GM12878 (cell line): ENCODE measurements at regions not wholly inside any gene's neighbourhood (a gene's known extent, or its start where the extent isn't known, plus 50 kb on each side); places are given as distances from the start of the nearest gene placed in this dataset.

Experiments used
- ATAC-seq: fragments of 200-7000 bp; cut with Tn5 transposase; 3 replicates; pipeline ENCODE4 v1.9.1; 2020; ENCODE audit warnings: mild to moderate bottlenecking, moderate library complexity
- BruUV-seq: library from RNA; stranded (reverse); fragments of 400-500 nt; replicated peaks from 2 replicates; lab custom pipeline; 2021; lab: Mats Ljungman, UMichigan
- CTCF ChIA-PET: fragments of 300-600 bp; sonication (Branson Sonifier 250); formaldehyde crosslinking; extraction: SDS; loops from one replicate; lab custom pipeline; 2021; ENCODE audit warnings: inconsistent platforms; lab: Yijun Ruan, JAX
- POLR2A ChIA-PET: fragments of 350-600 bp; formaldehyde crosslinking; extraction: SDS; loops from one replicate; lab custom pipeline; 2021; ENCODE audit warnings: inconsistent platforms; lab: Charles Lee
- RAD21 ChIA-PET: fragments of 300-600 bp; sonication (Branson Sonifier 250); formaldehyde crosslinking; loops from one replicate; lab custom pipeline; 2023; ENCODE audit warnings: antibody characterized with exemption; ENCODE audit not compliant: unreplicated experiment; lab: Charles Lee
- SMC1A ChIA-PET: fragments of 300-600 bp; sonication (Branson Sonifier 250); formaldehyde crosslinking; loops from one replicate; lab custom pipeline; 2023; ENCODE audit not compliant: unreplicated experiment, uncharacterized antibody; lab: Charles Lee
- DNase-seq: peaks from one replicate; pipeline ENCODE4 v3.0.0-alpha.2; 2011; ENCODE audit warnings: low read depth, low spot score
- FAIRE-seq: peaks from 3 replicates; lab custom pipeline; 2011; peaks lifted over from hg19 to GRCh38; lab: Jason Lieb, UNC
- H2AFZ ChIP-seq: 2 replicates; pipeline ENCODE4 v1.6.0; 2011; ENCODE audit warnings: low read depth, low read length, control low read depth; ENCODE audit not compliant: control insufficient read depth
- H3K27ac ChIP-seq: 2 replicates; pipeline ENCODE4 v1.5.1; 2011; ENCODE audit warnings: control low read depth; ENCODE audit not compliant: control insufficient read depth, insufficient read depth
- H3K27me3 ChIP-seq, 2 experiments: replicated peaks in 1 of 2; 2 replicates each; pipeline versions ENCODE4 v1.6.0 to v1.6.1; 2011; ENCODE audit warnings: low read length in 1 of 2; ENCODE audit not compliant: control insufficient read depth in 2 of 2, insufficient read depth in 2 of 2
- H3K36me3 ChIP-seq, 2 experiments: 2 replicates each; pipeline ENCODE4 v1.5.1; 2011; ENCODE audit warnings: low read length in 1 of 2; ENCODE audit not compliant: control insufficient read depth in 2 of 2, insufficient read depth in 2 of 2
- H3K4me1 ChIP-seq: 2 replicates; pipeline ENCODE4 v1.6.1; 2011; ENCODE audit warnings: mild to moderate bottlenecking, low read length, moderate library complexity, mixed read lengths; ENCODE audit not compliant: control insufficient read depth, insufficient read depth
- H3K4me2 ChIP-seq: 2 replicates; pipeline ENCODE4 v1.6.0; 2011; ENCODE audit warnings: control low read depth; ENCODE audit not compliant: control insufficient read depth, insufficient read depth
- H3K4me3 ChIP-seq: fragments of 200-600 bp; sonication (generic); 2 replicates; pipeline ENCODE4 v1.5.1; 2016
- H3K79me2 ChIP-seq: 2 replicates; pipeline ENCODE4 v1.6.0; 2011; ENCODE audit warnings: low read length; ENCODE audit not compliant: control insufficient read depth, insufficient read depth
- H3K9ac ChIP-seq: 2 replicates; pipeline ENCODE4 v1.8.0; 2011; ENCODE audit warnings: low read length, control low read depth, mixed read lengths; ENCODE audit not compliant: control insufficient read depth, insufficient read depth
- H3K9me3 ChIP-seq: replicated peaks from 3 replicates; pipeline ENCODE4 v1.5.1; 2011; ENCODE audit warnings: mild to moderate bottlenecking, low read length; ENCODE audit not compliant: control insufficient read depth, insufficient read depth
- H4K20me1 ChIP-seq: 2 replicates; pipeline ENCODE4 v1.6.0; 2011; ENCODE audit not compliant: control insufficient read depth, insufficient read depth
- ATF7 ChIP-seq: fragments of 450-650 bp; IDR thresholded peaks from 2 replicates; pipeline ENCODE4 v1.6.1; 2016; ENCODE audit warnings: low read depth, mild to moderate bottlenecking
- FOXM1 ChIP-seq: IDR thresholded peaks from 2 replicates; pipeline ENCODE4 v1.6.1; 2012; ENCODE audit warnings: low read depth, mild to moderate bottlenecking, inconsistent platforms, low read length, moderate library complexity
- HCFC1 ChIP-seq: fragments of 150-350 bp; IDR thresholded peaks from 2 replicates; pipeline ENCODE4 v1.6.1; 2014; ENCODE audit warnings: low read length
- NR2F1 ChIP-seq: fragments of 450-650 bp; conservative IDR thresholded peaks from 2 replicates; pipeline ENCODE4 v1.6.1; 2017; ENCODE audit warnings: mild to moderate bottlenecking
- PBX3 ChIP-seq: IDR thresholded peaks from 2 replicates; pipeline ENCODE4 v1.6.1; 2011; ENCODE audit warnings: mild to moderate bottlenecking, low read depth, low read length, moderate library complexity; ENCODE audit not compliant: insufficient replicate concordance
- POLR2AphosphoS5 ChIP-seq: IDR thresholded peaks from 2 replicates; pipeline ENCODE4 v1.6.1; 2011; ENCODE audit warnings: mild to moderate bottlenecking, low read length, inconsistent platforms
- RUNX3 ChIP-seq: IDR thresholded peaks from 2 replicates; pipeline ENCODE4 v1.6.1; 2012; ENCODE audit warnings: low read length, inconsistent platforms
- SREBF2 ChIP-seq: IDR thresholded peaks from 2 replicates; pipeline ENCODE4 v1.6.1; 2012; ENCODE audit warnings: mild to moderate bottlenecking, low read length
- TCF3 ChIP-seq: IDR thresholded peaks from 2 replicates; pipeline ENCODE4 v1.6.1; 2012; ENCODE audit warnings: low read depth, mild to moderate bottlenecking, low read length, borderline replicate concordance; ENCODE audit not compliant: insufficient read depth
- WGBS: methylation state at CpG from one replicate; pipeline ENCODE4 v1.1.6; 2016; ENCODE audit warnings: low lambda C conversion rate; ENCODE audit not compliant: insufficient replicate concordance, insufficient coverage; ENCODE audit errors: missing lambda C conversion rate; 5-methylcytosine and 5-hydroxymethylcytosine counted together
- in situ Hi-C: fragments of 300-500 bp; cut with MboI; formaldehyde crosslinking; loops from 9 replicates; pipeline ENCODE4 v1.14.3; 2018; ENCODE audit warnings: mixed read lengths
- intact Hi-C: fragments of 100-400 bp; cut with micrococcal nuclease; formaldehyde crosslinking; loops from one replicate; pipeline ENCODE4 v1.14.2; 2022; ENCODE audit not compliant: unreplicated experiment

DNA sequence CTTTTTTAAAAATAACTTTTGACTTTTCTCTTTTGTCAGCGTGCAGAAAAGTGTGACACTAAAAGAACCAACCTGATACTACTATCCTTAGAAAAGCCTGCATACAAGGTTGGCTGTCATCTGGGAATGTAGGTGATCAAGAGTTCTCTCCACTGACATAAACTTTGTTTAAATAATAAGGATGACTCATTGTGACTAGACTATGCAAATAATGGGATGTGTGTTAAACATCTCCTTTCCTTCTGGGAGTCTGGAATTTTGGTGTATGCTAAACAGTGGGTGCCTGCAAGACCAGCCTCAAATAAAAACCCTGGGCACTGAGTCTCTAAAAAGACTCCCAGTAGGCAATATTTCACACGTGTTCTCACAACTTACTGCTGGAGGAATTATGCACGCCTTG is 373.4 kb downstream of the CNTNAP4 start:
- Histone ChIP-seq H3K4me1 (no peaks in the 10 kb centered on the region), H3K9me3 (no peaks in the 10 kb centered on the region), H2AFZ (no peak overlapping the region), H3K4me2 (no peak overlapping the region), H3K36me3 (no peaks in the 10 kb centered on the region), H3K79me2 (no peaks in the 10 kb centered on the region), H4K20me1 (no peaks in the 10 kb centered on the region), H3K27ac (no peak overlapping the region), H3K27me3 (no peaks in the 10 kb centered on the region), H3K4me3 (no peak overlapping the region), H3K9ac (no peak overlapping the region)
- POLR2A ChIA-PET: no interaction called here
- no peak for DNase-seq
- no peak for FAIRE-seq
- no peak for ATAC-seq
- RAD21 ChIA-PET: no interaction called here
- in situ Hi-C loops (loop anchor here (5.0 kb wide), 2 partner anchors 368 to 863 kb away; no protein-coding TSS in a partner anchor), intact Hi-C loops (loop anchor here (5.0 kb wide), 2 partner anchors 78 to 522 kb away; no protein-coding TSS in a partner anchor)
- SMC1A ChIA-PET: interaction anchor here (1.6 kb wide), 1 partner anchor 16 kb away, joined by 3 read pairs; no protein-coding TSS in a partner anchor
- BruUV-seq: no TSS peak
- WGBS: 45% methylated on average over 3 of the region's 3 CpGs
- TF ChIP-seq NR2F1 (no peak), HCFC1 (no peak), FOXM1 (no peak), RUNX3 (no peak), POLR2AphosphoS5 (no peak), TCF3 (no peak), SREBF2 (no peak), ATF7 (no peak), PBX3 (no peak)
- TF ChIP-seq, all 136 proteins: peak for 0
- CTCF ChIA-PET: no interaction called here
